GM19324 (cell line): ENCODE measurements at regions not wholly inside any gene's neighbourhood (a gene's known extent, or its start where the extent isn't known, plus 50 kb on each side); places are given as distances from the start of the nearest gene placed in this dataset.

Experiments used
- ATAC-seq: cut with Tn5 transposase; IDR thresholded peaks from one replicate; pipeline ENCODE4 v1.9.1; 2021; ENCODE audit warnings: mild to moderate bottlenecking, moderate library complexity; ENCODE audit not compliant: unreplicated experiment, low FRiP score

- no peak for ATAC-seq
Measured at GRCh38 chr1:75984781-75985180, 52.6 kb upstream of the ASB17 start.

- no peak for ATAC-seq
Measured at GRCh38 chr1:75985827-75986226, 53.6 kb upstream of the ASB17 start.

GRCh38 chr1:75986478-75986877 lies 54.3 kb upstream of the ASB17 start:
- ATAC-seq = no peak

- ATAC-seq = no peak
Measured at GRCh38 chr1:75989121-75989520, 56.9 kb upstream of the ASB17 start.

GRCh38 chr1:75990686-75991085 lies 58.5 kb upstream of the ASB17 start:
- no peak for ATAC-seq

- peak; percentile 87 for ATAC-seq
Measured at GRCh38 chr1:75991497-75992114, 59.4 kb upstream of the ASB17 start.

GRCh38 chr1:75992312-75992711 lies 60.1 kb upstream of the ASB17 start:
- no peak for ATAC-seq

- no peak for ATAC-seq
Measured at GRCh38 chr1:75993661-75994060, 61.5 kb upstream of the ASB17 start.

- no peak for ATAC-seq
Measured at GRCh38 chr1:75996196-75996595, 64.0 kb upstream of the ASB17 start.

- no peak for ATAC-seq
Measured at GRCh38 chr1:75999034-75999433, 66.8 kb upstream of the ASB17 start.

- ATAC-seq = no peak
Measured at GRCh38 chr1:76003946-76004345, 70.6 kb upstream of the ST6GALNAC3 start.

- no peak for ATAC-seq
Measured at GRCh38 chr1:76005765-76006164, 68.8 kb upstream of the ST6GALNAC3 start.

- no peak for ATAC-seq
Measured at GRCh38 chr1:76006234-76006633, 68.3 kb upstream of the ST6GALNAC3 start.

GRCh38 chr1:76010802-76011201 lies 63.7 kb upstream of the ST6GALNAC3 start:
- no peak for ATAC-seq

- ATAC-seq = no peak
Measured at GRCh38 chr1:76012341-76013205, 62.0 kb upstream of the ST6GALNAC3 start.

GRCh38 chr1:76013206-76013581 lies 61.4 kb upstream of the ST6GALNAC3 start:
- ATAC-seq = no peak

- no peak for ATAC-seq
Measured at GRCh38 chr1:76015478-76016103, 59.0 kb upstream of the ST6GALNAC3 start.

GRCh38 chr1:76018045-76018444 lies 56.5 kb upstream of the ST6GALNAC3 start:
- ATAC-seq = no peak

- no peak for ATAC-seq
Measured at GRCh38 chr1:76021846-76022245, 52.7 kb upstream of the ST6GALNAC3 start.

- no peak for ATAC-seq
Measured at GRCh38 chr1:76023669-76024435, 50.7 kb upstream of the ST6GALNAC3 start.
